HG02870 (cell line): ENCODE measurements at regions not wholly inside any gene's neighbourhood (a gene's known extent, or its start where the extent isn't known, plus 50 kb on each side); places are given as distances from the start of the nearest gene placed in this dataset.

Experiments
- ATAC-seq: cut with Tn5 transposase; IDR thresholded peaks from one replicate; pipeline ENCODE4 v1.9.1; 2021; ENCODE audit warnings: mild to moderate bottlenecking, moderate library complexity; ENCODE audit not compliant: unreplicated experiment

GRCh38 chr2:67808112-67808511, 254.7 kb downstream of the C1D start:
- ATAC-seq, result no peak

GRCh38 chr2:67812682-67813081, 250.1 kb downstream of the C1D start:
- no peak for ATAC-seq

- ATAC-seq, result no peak
Measured at GRCh38 chr2:67823726-67824125, 239.1 kb downstream of the C1D start.

GRCh38 chr2:67824186-67824585, 238.6 kb downstream of the C1D start:
- ATAC-seq, result no peak

- no peak for ATAC-seq
Measured at GRCh38 chr2:67825476-67825875, 237.3 kb downstream of the C1D start.

GRCh38 chr2:67828066-67828465, 234.7 kb downstream of the C1D start:
- no peak for ATAC-seq

GRCh38 chr2:67829470-67829869, 233.3 kb downstream of the C1D start:
- no peak for ATAC-seq

- no peak for ATAC-seq
Measured at GRCh38 chr2:67833632-67834031, 229.2 kb downstream of the C1D start.

- ATAC-seq, result no peak
Measured at GRCh38 chr2:67834482-67834881, 228.3 kb downstream of the C1D start.

GRCh38 chr2:67835266-67835665, 227.5 kb downstream of the C1D start:
- ATAC-seq, result no peak

GRCh38 chr2:67836866-67837265, 225.9 kb downstream of the C1D start:
- no peak for ATAC-seq

GRCh38 chr2:67838205-67838604, 224.6 kb downstream of the C1D start:
- no peak for ATAC-seq

GRCh38 chr2:67839242-67839641, 223.6 kb downstream of the C1D start:
- no peak for ATAC-seq

GRCh38 chr2:67839668-67840067, 223.1 kb downstream of the C1D start:
- no peak for ATAC-seq

GRCh38 chr2:67840460-67841068, 222.2 kb downstream of the C1D start:
- ATAC-seq, result peak; percentile 73

- ATAC-seq, result no peak
Measured at GRCh38 chr2:67841711-67842110, 221.1 kb downstream of the C1D start.

GRCh38 chr2:67842375-67842959, 220.3 kb downstream of the C1D start:
- no peak for ATAC-seq

GRCh38 chr2:67844024-67844540, 218.7 kb downstream of the C1D start:
- no peak for ATAC-seq

GRCh38 chr2:67845621-67846369, 217.0 kb downstream of the C1D start:
- ATAC-seq, result no peak

- no peak for ATAC-seq
Measured at GRCh38 chr2:67846370-67847070, 216.3 kb downstream of the C1D start.

GRCh38 chr2:67848551-67849285, 214.1 kb downstream of the C1D start:
- no peak for ATAC-seq
